NCI-H345 treated with DMSO at 0.1 percent for 48 hours (cell line): ENCODE measurements at regions not wholly inside any gene's neighbourhood (a gene's known extent, or its start where the extent isn't known, plus 50 kb on each side); places are given as distances from the start of the nearest gene placed in this dataset.

Source experiments
- DNase-seq: peaks from one replicate; lab custom pipeline; 2025; ENCODE audit not compliant: unreplicated experiment; lab: John Stamatoyannopoulos, UW

- DNase-seq = no peak
These were observed 358.1 kb upstream of the SYT4 start for GRCh38 chr18:43635397-43635796.

DNA sequence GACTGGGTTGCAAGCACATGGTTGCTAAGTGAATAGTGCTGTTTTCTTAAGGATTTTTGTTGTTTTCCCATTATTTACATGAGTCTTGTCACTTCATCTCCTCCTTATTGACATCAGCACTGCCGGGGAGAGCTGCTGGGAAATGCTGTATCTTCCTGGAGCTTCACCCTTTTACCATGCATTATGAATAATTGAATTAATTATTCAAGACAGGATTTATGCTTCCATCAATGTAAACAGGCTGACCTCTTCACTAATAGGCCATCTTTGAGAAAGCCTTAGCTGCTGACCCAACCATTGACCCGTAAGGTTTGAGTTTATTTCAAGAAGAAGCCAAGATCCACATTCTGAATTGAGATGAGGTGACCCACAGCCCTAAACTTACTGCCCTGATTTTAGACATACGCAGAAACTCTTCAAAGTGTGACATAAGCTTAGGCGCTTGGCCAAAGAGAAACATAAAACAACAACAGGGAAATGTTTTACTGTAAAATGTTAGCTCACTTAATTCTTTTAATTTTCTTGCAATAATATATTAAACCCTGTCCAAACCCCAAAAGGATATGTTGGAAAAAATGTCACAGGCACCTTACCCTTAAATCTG, 365.5 kb upstream of the SYT4 start:
- DNase-seq = no peak

DNA sequence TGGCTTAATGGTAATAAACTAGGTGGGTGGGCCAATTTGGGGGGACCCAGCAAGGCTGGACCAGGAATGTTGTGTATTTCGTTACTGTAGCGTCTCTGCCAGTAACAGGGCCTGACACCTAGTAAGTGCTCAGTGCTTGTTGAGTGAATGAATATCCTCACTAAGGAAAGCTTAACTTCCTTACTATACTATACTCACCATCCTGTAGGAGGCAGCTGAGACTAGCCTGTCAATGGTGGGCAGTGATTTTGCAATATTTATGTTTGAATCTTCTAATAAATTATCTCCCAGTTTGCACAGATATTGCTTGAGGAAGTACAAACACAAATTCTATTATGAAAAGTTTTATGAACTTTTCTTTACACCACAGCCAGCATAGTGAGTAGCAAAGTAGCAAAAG, 370.7 kb upstream of the SYT4 start:
- no peak for DNase-seq

GRCh38 chr18:43649649-43650357, 372.5 kb upstream of the SYT4 start:
- no peak for DNase-seq

DNA sequence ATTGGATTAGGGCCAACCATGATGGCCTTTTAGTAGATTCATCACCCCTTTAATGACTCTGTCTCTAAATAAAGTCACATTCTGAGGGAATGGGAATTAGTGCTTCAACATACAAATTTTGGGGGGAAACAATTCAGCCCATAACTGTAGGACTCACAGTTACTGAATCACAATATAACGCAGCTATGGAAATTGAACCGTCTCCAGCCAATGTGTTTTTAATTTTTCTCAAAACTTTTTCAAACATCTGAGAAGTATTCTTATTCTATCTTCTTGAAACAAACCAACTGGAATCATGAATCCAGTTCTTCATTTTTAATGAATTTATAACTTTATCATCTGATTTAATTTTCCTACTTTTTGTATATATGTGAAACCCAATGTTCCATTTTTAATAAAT, 373.1 kb upstream of the SYT4 start:
- no peak for DNase-seq

DNA sequence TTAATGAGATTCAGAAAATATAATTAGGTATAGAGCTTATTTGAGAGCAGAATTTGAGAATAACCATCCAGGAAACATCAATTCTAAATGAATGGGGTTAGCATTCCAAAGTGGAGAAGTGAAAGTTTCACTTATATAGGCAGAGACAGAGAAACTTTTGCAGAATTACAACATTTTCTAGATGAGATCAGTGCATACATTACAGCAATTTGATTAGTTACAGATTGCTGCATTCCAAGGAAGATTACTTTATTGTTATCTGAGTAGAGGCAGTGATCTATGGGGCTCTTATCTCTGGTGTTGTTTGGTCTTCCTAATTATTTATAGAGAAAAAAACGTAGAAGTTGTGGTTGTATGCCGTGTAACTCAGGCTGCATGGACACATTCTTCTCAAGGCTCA, 373.8 kb upstream of the SYT4 start:
- DNase-seq = no peak

DNA sequence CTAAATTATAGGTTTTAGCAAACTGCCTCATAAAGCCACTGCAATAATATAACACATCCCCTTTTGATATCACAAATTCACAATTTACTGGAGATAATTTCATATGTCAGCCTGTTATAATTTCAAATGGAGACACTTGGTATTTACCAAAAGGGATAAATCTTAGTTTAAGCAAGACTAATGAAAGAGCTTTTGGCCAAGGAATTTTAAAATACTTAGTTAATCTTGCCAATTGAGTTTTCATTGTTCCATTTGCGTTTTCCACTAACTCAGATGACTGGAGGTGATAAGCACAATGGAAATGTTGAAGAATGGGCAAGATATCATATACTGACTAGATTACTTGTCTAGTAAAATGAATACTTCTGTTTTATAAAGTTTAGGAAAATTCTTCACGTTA, 379.3 kb upstream of the SYT4 start:
- no peak for DNase-seq

DNA sequence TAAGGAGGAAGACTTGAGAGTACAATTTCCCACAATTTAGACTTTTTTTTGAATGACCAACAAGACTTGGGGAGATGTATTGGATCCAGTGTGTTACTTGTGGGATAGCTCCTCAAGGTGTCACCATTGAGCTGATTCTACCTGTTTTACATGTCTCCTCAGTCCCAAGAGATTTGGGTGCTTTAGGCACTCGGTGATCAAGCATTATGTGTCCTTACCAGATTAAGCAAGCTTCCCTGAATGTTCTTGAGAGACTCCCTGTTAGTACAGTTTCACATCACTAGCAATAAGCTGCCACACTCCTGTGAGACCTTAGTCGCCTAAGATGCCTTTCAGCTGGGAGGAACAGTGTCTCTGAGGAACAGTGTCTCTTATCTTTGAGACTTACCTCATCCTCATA, 384.3 kb upstream of the SYT4 start:
- DNase-seq = peak; percentile 19

DNA sequence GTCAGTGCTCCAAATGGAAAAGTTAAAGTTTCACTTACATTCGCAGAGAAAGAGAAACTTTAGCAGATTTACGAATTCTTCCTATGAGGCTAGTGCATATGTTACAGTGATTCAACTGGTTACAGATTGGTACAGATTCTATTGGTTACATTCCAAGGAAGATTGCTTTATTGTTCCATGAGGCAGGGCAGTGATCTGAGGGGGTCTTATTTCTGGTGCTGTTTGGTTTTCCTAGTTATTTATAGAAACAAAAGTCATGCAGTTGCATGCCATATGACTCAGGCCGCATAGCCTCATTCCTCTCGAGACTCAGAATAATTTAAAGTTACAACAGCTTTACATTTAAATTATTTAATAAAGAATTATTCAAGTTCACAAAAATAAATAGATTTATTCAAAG, 385.4 kb upstream of the SYT4 start:
- DNase-seq = no peak

- no peak for DNase-seq
These were observed 385.9 kb upstream of the SYT4 start for GRCh38 chr18:43663159-43663558.

GRCh38 chr18:43664487-43665008, 387.3 kb upstream of the SYT4 start:
- DNase-seq = no peak

DNA sequence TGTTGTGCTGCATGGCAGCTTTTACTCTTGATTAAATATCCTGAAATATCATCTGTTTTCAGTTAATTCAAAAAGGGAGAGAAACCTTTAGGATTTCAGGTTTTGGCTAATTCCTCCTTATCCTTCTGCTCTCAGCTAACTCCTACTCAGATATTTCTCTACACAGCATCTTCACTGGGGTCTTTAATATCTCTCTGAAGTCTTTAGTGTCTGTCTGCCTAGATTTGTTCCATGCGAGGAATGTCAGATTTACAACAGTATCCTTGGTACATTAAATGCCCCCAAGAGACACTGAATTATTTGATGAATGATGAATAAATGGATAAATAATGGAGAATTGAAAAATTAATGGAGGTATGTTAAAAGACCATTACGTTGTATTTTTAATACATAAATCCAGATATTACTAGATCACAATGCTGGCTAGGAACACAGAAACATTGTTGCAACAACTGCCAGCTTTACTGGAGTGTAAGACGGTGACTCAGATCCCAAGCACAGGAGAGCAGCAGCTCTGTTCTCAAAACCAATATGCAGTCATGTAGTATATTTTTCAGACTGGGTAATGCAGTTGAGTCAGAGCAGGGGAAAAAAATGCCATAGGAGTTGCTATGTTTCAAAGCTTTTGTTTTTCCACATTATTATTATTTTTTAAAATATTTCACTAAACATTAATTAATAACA, 388.0 kb upstream of the SYT4 start:
- DNase-seq = no peak

GRCh38 chr18:43668866-43669265, 391.6 kb upstream of the SYT4 start:
- DNase-seq = no peak

DNA sequence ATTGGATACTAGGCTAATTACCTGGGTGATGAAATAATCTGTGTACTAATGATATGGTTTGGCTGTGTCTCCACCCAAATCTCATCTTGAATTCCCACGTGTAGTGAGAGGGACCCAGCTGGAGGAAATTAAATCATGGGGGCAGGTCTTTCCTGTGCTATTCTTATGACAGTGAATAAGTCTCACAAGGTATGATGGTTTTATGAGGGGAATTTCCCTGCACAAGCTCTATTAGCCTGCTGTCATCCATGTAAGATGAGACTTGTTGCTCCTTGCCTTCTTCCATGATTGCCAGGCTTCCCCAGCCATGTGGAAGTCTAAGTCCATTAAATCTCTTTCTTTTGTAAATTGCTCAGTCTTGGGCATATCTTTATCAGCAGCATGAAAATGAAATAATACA, 394.1 kb upstream of the SYT4 start:
- no peak for DNase-seq

DNA sequence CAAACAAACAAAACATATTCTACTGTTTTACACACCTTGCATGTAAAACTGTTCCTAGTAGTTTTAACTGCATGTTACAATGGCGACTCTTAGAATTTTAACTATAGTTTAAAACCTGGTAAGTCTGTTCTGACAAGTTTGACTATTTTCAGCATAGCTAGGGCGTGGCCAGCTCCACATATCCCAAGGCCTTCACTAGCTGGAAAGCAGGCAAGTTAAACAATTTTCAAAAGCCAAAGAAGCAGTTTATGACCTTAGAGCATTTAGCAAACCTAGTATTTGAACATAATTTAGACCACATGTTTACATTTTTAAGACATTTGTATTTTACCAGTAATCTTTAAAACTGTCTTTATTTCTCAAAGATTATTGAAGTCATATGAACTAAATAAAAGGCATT, 402.8 kb upstream of the SYT4 start:
- no peak for DNase-seq

GRCh38 chr18:43681661-43682060, 404.4 kb upstream of the SYT4 start:
- DNase-seq = no peak

GRCh38 chr18:43682196-43682595, 404.9 kb upstream of the SYT4 start:
- no peak for DNase-seq

DNA sequence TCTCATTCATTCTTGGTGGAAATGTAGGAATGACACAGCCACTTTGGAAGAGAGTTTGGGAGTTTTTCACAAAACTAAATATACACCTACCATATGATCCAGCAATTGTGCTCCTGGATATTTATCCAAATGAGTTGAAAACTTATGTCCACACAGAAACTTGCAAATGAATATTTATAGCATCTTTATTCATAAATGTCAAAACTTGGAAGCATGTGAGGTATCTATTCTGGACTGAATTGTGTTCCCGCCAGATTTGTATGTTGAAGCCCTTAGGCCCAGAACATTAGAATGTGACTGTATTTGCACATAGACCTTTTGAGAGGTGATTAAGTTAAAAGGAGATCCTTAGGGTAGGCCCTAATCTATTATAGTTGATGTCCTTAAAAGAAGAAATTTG, 409.4 kb upstream of the SYT4 start:
- DNase-seq = no peak

DNA sequence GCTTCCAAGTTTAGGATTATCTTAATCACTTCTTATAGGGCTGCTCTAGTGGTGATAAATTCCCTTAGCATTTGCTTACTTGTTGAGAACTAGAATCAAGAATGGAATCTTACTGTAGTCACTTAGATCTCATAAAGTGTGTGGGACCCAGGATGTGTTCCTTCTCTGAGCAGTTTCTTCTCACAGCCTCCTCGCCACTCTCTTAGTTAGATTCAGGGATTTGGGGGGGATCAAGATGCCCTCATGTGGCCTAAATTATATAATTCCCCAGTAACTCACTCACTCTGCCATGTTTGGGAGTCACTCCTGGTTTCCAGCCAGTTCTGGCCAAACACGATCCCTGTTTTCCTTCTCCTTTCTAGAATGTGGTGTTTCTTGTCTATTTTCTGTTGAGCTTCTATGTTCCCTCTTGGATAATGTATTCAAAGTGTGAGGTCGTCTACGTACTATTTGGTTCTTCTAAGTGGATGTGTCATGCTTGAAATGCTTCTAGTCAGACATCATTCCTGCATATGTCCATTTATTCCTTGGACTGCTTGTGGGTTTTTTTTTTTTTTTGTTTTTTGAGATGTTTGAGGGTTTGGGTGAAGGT, 414.9 kb upstream of the SYT4 start:
- DNase-seq = no peak

DNA sequence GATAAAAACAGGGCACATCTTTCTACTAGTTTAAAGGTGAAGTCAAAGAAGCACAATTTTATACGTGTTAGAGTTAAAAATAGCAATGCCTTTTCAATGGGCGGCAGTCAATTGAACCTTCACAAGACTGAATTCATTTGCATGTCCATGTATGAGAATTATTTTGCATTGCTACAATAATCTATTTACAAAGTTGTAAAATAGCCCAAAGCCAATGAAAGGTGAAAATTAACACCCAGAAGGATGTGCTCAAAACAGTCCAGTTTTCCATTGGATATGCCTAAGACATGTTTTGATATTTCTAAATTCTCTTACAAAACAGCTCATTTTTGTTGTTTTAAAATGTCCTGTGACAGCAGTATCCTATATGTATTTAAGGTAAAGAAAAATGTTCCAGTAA, 425.1 kb upstream of the SYT4 start:
- no peak for DNase-seq

GRCh38 chr18:43703050-43703449, 425.8 kb upstream of the SYT4 start:
- no peak for DNase-seq

DNA sequence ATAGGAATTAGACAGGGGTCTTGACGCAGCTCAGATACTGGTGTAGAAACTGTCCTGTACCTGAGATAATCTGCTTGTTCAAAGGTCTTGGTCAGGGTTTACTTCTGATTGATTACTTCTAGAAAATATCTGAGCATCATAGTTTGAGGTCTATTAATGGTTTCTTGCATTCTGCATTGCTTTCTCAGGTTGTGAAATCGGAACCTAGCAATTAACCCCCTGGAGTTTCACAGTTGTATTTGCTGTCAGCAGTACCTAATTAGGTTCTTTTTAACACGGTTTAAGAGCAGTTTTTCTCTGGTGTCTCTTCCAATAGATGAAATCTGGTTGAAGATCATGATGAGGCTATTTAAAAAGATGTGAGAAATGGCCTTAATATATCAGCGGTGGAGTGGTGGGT, 428.6 kb upstream of the SYT4 start:
- no peak for DNase-seq
